Stimulated activated CD4-positive, alpha-beta T cell treated with anti-CD3 and anti-CD28 coated beads, Interleukin-2, amount 100 ng/mL, for 48 hours (primary cell): ENCODE measurements at regions not wholly inside any gene's neighbourhood (a gene's known extent, or its start where the extent isn't known, plus 50 kb on each side); places are given as distances from the start of the nearest gene placed in this dataset.
"Not testable (repeated sequence)": the region's sequence is repeated elsewhere in the genome, so short reads cannot be mapped to it uniquely, and the experiment has no call there.

Experiments used
- DNase-seq, 2 donors: peaks; one replicate each; pipeline ENCODE4 v3.0.0-alpha.2; 2020

DNA sequence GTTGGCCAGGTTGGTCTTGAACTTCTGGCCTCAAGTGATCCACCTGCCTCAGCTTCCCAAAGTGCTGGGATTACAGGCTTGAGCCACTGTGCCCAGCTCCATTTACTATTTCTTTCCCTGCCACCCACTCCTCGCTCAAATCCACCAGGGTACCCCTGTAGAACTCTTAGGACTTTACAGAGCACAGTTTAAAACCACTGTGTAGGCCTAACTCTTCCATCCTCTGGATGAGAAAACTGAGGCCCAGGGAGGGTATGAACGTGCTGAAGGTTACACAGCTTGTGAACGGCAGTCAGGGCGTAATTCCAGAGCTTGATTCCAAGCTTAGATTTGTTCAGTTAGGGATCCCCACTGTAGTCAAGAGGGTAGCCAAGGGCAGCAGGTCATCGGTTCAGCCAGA lies 309.1 kb downstream of the GOLGA6L6 start:
- DNase-seq, result not testable (repeated sequence)

DNA sequence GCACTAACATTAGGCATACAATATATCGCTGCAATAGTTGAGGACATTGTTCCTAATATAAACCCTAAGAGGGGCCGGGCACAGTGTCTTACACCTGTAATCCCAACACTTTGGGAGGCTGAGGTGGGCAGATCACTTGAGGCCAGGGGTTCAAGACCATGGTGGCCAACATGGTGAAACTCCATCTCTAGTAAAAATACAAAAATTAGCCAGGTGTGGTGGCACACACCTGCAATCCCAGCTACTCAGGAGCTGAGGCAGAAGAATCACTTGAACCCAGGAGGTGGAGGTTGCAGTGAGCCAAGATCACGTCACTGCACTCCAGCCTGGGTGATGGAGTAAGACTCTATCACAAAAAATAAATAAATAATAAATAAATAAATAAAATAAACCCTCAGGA lies 310.9 kb downstream of the GOLGA6L6 start:
- DNase-seq, result not testable (repeated sequence)

DNA sequence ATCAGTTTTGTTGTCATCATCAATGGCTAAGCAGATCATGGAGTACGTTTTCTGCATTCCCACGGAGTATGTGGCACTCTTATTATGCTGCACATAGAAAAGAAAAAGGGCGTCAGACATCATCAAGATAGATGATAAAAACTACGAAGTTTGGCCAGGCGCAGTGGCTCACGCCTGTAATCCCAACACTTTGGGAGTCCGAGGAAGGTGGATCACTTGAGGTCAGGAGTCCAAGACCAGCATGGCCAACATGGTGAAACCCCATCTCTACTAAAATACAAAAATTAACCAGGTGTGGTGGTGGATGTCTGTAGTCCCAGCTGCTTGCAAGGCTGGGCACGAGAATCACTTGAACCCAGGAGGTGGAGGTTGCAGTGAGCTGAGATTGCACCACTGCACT lies 312.8 kb downstream of the GOLGA6L6 start:
- not testable (repeated sequence) for DNase-seq

DNA sequence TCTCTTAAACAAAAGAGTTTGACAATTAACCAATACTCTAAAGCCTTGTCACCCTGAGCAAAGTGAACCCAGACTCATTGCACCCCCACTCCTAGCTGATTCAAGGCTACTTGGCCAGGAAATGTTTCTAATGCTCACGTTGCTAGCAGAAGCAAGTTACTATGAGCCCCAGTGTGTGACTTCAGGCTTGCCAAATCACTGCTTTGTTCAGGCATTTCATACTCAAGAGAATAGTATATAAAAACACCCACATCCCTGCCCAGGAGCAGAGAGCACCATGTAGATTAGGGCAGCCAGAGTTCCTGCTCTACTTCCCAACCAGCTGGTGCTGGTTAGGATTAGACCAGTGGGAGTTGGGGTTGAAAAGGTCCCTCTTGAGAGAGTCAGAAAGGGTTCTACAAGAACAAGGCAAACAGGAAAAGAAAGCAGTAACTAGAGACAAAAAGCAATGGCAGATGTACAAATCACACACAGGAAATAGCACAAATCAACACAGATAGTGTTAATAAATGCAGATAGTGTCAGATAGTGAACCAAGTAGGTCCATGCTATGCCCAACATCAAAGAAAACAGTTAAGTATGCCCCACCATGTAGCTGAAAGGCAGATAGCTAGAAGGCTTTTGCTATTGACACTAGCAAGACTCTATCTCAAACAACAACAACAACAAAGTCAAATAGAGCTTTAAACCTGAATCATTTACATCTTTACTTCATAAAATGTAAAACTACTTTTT lies 314.3 kb downstream of the GOLGA6L6 start:
- DNase-seq, result not testable (repeated sequence)

DNA sequence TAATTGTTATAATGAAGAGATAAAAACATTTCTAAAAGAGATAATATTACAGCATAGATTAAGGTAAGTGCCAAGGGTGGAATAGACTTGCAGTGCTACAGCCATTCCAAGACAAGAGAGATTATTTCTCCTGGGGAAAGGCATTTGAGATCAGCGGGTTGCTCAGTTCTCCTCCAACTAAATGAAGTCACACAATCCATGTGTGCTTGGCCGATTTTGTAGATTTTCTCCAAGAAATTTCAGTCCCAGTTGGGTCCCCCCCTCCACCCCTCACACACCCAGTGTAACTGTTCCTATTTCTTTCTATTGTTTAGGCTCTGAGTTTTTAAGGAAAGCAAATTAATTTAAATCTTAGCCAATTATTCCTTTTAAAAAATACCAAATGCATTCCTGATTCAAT lies 315.1 kb downstream of the GOLGA6L6 start:
- not testable (repeated sequence) for DNase-seq

DNA sequence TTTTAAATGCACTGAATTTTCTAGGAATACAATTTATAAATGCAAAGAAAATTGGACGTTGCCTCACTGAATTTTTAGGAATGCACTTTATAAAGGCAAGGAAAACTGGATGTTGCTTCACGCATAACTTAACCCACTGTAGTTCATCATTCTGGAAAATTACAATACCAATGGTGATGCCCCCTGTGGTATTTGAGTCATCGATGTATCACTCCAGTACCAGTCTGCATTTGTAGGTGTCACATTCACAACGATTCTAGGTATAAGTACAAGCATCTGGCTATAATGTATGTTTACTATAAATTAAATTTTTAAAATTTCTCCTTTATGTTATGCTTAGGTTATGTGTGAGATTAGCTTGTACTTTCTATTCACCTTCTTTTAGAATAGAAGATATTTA lies 320.5 kb downstream of the GOLGA6L6 start:
- DNase-seq, result not testable (repeated sequence)

DNA sequence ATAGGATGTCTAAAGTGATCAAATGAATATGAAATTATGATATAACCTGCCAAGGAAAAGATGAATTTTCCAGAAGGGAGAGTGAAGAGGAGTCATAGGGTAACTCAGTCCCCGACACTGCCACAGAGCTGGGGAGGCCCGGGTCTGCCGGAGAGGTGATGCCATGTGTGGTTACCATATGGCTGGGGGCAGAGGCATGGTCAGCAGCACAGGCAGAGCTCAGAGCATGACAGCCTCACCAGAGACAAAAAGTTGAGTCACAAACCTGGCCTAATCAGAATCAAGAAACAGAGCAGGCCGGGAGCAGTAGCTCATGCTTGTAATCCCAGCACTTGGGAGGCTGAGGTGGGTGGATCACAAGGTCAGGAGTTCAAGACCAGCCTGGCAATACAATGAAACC lies 322.4 kb downstream of the GOLGA6L6 start:
- not testable (repeated sequence) for DNase-seq

DNA sequence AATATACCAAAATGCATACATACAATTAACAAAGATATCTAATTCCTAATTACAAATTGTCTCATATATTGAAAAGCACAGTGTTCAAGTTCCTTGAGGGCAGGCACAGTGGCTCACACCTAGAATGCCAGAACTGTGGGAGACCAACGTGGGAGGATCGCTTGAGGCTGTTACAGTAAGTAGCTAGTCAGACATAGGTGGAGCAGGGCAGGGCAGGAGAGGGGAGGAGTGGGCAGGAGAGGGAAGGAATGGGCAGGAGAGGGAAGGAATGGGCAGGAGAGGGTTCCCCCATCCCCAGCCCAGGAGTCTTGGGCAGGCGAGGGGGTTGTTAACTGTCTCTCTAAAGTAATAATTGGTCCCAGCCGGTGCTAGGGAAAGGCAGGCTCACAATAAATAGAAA lies 325.9 kb downstream of the GOLGA6L6 start:
- not testable (repeated sequence) for DNase-seq

DNA sequence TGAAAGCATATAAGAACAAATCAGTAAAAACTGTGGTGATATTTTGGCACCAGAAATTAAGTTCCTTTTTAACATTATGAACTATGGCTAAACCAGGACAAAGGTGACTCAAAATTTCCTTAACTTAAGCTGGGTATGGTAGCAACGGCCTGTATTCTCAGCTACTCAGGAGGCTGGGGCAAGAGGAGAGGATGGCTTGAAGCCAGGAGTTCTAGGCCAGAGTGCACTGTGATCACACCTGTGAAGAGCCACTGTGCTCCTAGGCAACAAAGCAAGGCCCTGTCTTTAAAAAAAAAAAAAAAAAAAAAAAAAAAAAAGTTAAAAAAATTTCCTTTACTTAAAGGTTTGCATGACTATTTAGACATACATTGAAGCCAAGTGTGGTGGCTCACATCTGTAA lies 327.5 kb downstream of the GOLGA6L6 start:
- not testable (repeated sequence) for DNase-seq

DNA sequence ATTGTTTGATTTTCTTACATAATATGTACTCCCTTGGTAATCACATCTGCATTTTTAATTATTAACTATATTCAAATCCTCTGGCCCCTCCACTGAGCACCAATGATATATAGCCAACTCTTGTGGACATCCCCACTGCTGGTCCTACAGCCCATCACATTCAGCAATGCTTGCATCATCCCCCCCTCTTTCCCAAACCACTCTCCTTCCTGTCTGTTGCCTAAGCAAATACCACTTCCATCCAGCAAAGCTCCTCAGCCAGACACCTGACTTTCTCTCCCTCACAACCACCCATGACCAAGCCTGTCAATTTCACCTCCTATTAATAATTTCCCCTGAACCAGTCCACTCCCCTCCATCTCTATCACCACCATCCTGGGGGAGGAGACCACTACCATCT lies 330.1 kb downstream of the GOLGA6L6 start:
- DNase-seq, result not testable (repeated sequence)

DNA sequence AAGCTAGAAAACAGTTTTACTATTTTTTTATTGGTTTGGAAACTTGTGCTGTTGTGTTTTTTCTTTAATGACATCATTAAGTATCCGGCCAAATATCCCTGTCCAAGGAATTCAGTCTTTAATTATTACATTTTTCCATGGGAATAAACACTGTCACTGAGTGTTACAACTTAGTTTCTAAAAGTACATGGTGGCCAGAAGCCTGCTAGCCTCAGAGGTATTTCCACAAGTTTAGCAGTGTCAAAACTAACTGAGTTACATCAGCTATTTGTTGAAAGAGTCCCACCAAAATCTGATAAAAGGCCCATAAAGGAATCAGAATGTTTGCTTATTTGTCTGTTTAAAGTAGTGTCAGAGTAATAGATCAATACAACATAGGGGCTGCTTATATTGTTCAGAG lies 331.6 kb downstream of the GOLGA6L6 start:
- DNase-seq, result not testable (repeated sequence)

DNA sequence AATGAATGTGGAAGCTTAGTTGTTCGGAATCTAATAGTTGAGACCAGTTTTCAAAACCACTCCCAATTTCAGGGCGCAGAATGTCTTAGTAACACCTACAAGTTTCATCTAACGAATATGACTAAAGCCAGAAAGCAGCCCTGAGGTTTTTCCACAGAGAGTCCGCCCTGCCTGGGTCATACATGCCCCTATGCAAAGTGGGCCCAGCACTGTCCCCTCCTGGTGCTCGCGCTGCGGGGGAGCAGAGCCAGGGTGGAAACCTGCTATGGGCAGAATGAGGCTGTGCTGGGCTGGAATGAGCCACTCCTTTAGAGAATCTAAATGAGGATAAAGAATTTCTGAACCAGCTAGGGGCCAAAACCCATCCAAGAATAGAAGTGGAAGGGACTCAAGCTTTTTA lies 334.0 kb downstream of the GOLGA6L6 start:
- not testable (repeated sequence) for DNase-seq

DNA sequence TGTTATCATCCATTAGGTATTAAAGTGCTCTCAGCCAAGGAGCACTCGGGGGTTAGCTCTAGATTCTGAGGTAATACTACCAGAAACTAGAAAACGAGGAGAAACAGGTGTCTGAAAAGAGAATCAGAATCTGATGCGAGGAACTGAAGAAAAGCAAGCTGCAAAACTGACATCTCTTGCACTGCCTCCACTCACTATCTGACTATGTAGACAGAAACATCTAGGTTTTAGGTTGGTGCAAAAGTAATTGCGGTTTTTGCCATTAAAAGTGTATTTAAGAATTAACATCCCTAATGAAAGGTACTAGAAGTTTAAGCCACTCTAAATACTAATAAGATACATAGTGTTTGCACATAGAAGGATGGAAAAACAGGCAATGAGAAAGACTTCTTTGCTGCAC lies 334.4 kb downstream of the GOLGA6L6 start:
- DNase-seq, result not testable (repeated sequence)

DNA sequence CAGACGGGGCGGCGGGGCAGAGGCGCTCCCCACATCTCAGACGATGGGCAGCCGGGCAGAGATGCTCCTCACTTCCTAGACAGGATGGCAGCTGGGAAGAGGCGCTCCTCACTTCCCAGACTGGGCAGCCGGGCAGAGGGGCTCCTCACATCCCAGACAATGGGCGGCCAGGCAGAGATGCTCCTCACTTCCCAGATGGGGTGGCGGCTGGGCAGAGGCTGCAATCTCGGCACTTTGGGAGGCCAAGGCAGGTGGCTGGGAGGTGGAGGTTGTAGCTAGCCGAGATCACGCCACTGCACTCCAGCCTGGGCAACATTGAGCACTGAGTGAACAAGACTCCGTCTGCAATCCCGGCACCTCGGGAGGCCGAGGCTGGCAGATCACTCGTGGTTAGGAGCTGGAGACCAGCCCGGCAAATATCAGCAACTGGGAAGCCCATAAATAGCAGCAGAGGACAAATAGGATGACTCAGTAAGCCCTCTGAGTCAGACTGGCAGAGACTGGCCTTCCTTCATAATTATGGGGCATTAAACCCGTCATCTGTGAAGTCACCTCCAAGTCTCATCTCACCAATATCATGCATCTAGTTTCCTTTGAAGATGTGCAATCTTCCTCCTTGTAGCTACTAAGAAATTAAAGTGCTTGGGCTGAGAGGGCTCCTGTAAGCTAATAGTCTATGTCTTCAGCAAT lies 337.3 kb downstream of the GOLGA6L6 start:
- DNase-seq, result not testable (repeated sequence)

DNA sequence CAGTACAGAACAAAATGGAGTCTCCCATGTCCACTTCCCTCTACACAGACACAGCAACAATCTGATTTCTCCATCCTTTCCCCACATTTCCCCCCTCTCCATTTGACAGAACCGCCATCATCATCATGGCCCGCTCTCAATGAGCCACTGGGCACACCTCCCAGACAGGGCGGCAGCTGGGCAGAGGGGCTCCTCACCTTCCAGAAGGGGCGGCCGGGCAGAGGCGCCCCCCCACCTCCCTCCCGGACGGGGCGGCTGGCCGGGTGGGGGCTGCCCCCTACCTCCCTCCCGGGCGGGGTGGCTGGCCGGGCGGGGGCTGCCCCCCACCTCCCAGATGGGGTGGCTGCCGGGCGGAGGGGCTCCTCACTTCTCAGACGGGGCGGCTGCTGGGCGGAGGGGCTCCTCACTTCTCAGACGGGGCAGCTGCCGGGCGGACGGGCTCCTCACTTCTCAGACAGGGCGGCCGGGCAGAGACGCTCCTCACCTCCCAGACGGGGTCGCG lies 337.9 kb downstream of the GOLGA6L6 start:
- DNase-seq, result not testable (repeated sequence)

DNA sequence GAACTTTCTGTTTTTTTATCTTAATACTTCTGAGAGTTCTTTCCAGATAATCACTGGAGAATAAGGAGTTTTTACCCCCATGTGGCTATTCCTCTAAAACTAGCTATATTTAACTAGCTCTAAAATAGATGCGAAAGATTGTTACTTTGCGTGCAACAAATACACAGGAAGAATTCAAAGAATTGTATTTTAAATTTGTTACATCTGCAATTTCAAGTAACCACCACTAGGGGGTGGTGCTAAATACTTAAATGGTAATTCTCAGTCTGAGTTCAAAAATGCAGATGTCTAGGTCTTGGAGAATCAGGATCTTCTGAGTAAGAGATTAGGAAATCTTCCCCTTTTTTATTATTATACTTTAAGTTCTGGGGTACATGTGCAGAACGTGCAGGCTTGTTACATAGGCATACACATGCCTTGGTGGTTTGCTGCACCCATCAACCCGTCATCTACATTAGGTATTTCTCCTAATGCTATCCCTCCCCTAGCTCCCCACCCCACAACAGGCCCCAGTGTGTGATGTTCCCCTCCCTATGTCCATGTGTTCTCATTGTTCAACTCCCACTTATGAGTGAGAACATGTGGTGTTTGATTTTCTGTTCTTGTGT lies 346.9 kb downstream of the GOLGA6L6 start:
- DNase-seq, result not testable (repeated sequence)

DNA sequence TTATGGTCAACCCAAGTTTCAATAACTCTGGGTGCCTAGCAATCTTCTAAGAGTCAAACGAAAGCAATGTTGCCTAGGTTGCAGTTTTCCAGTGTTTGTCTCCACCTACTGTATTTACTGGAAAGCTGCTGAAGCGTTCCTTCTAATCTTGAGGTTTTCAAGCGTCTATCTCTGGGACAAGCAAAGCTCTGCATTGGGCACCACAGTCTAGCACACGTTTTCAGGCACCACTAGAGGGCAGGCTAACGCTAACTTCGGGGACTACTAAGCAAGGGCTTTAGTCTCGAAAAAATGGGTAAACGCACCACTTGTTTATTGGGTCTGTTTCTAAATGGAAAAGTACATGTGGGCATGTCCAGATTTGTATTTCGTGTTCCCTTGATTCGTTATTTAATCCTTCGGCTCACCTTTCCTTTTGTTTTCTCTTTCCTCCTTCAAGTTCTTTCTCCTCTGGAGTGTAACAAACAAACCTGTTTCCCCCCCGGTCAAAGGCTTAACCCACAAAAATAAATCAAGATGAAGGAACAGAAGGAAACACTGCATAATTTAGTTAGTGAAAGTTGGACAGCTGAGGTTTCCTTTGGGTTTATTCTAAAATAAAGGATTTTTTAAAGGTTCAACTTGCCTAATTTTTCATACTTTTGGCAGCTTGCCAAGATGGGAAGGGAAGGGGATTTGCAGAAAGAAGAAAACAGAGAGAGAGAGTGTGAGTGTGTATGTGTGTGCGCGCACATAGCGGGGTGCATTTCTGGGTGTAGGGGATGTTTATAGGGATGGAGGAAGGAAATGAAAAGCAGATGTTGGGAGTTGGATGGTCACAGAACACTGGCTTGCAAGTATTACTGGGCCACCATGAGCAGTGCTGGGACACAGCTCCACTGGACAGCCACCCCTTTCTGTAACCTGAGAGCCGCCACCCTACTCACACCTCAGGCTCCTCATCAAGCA lies 348.3 kb downstream of the GOLGA6L6 start:
- peak; percentile 30 to 33 for DNase-seq

DNA sequence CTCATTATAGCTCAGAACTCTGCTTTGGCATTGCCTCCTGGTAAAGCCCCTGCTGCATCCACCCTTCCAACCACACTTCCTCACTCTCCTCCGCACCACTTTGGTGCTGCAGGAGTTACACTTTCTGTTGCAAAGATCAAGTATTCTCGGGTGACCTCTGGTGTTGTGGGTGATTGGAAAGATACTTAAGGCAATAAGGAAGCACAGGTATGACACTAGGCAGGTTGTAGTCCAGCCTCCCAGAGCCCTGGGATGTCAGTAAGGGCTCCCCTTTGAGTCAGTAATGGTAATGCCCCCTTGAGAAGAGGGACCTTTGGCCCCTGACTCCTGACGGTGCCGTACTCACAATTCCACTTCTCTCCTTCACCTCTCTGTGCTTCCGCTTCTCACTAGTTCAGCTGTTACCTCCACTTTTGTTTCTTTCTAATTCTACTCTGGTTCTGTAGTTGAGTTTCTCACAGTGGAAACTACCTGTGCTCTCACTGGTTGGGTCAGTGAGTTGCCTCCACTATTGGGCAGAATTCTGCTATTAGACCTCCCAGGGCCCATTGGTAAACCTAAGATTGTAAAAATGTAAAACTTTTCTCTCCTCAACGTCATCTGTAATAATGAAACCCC lies 350.0 kb downstream of the GOLGA6L6 start:
- not testable (repeated sequence) for DNase-seq

DNA sequence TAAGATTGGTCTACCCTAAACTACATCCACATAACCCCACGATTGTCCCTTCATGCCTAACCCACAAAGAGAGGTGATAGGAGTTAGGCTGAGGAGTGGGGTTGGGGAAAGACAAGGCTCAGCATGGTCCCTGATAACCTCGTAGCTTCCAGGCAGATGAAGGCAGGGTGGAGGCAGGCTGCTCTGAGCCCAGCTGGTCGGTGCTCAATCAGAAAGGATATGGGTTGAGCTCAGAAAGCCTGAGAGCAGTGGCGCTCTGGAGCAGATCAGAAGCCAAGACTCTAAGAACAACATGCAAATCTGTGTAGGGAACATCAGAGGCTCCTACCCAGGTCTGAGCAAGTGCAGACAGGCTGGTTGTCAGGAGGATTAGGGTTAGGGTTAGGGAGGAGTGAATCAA lies 353.0 kb downstream of the GOLGA6L6 start:
- not testable (repeated sequence) for DNase-seq

DNA sequence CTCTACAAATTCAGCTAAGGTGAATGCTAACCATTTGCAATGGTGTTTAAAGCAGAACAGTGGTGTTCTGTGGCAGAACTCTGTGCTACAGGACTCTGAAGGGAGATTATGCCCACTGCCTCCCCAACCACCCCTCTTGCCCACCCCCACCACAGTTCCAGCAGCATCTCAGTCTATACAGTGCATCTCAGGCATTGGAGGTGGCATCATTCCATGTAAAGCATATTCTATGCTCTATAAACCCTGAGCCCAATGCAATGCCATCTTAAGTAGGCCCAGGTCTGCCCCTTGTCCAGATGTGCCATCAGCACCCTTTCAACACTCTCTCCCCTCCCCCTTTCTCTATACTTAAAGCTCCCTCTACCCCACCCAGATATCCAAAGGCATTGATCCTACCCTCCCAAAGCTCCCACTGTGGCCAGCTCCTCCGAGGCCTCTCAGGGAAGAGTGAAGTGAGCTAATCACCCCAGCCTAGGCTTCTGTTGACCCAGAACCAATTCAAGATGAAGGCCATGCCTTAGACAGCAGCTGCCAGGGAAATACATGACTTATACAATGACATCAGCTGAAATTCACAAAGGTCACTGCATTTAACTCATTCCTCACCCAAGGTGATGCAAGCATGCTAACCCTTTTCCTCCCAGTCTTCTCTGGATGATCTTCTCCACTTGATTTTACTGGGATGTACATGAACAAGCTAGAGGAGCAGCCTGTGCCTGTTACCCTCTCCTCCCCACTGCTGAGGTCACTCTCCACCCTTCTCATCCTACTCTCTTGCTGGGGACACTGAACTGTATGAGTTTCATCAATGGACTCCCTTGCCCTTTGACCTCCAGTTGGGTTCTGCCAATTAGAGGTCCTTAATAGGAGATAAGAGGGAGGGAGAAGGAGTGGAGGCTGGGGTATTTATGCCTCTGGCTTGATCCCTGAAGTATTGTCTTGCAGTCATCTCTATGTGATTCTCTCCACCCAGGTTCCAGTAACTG lies 353.9 kb downstream of the GOLGA6L6 start:
- DNase-seq, result not testable (repeated sequence)

DNA sequence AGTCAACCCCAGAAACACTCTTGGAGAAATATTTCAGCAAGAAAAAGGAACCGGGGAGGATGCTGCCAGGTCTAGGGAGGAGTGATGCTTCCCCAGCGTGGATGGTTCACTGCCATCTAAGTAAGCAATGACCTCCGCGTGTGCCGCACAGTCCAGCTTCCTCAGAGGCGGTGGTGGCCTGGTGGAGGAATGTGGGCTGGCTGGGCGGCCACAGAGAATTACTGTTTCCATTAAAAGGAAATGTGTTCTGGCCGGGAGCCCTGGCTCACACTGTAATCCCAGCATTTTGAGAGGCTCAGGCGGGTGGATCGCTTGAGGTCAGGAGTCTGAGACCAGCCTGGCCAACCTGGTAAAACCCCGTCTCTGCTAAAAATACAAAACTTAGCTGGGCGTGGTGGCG lies 356.7 kb downstream of the GOLGA6L6 start:
- DNase-seq, result not testable (repeated sequence)
